HG03442 (cell line): ENCODE measurements at regions not wholly inside any gene's neighbourhood (a gene's known extent, or its start where the extent isn't known, plus 50 kb on each side); places are given as distances from the start of the nearest gene placed in this dataset.
"Not testable (repeated sequence)": the region's sequence is repeated elsewhere in the genome, so short reads cannot be mapped to it uniquely, and the experiment has no call there.

Experiments used
- ATAC-seq: cut with Tn5 transposase; IDR thresholded peaks from one replicate; pipeline ENCODE4 v1.9.1; 2021; ENCODE audit warnings: mild to moderate bottlenecking, moderate library complexity; ENCODE audit not compliant: unreplicated experiment

- no peak for ATAC-seq
Observed at GRCh38 chr6:119686240-119686639, 336.7 kb upstream of the MAN1A1 start.

GRCh38 chr6:119683671-119684070, 334.1 kb upstream of the MAN1A1 start:
- ATAC-seq, result no peak

- ATAC-seq, result no peak
Observed at GRCh38 chr6:119683031-119683430, 333.5 kb upstream of the MAN1A1 start.

GRCh38 chr6:119678961-119679360, 329.4 kb upstream of the MAN1A1 start:
- no peak for ATAC-seq

GRCh38 chr6:119677384-119677783, 327.8 kb upstream of the MAN1A1 start:
- no peak for ATAC-seq

- no peak for ATAC-seq
Observed at GRCh38 chr6:119676961-119677360, 327.4 kb upstream of the MAN1A1 start.

- no peak for ATAC-seq
Observed at GRCh38 chr6:119676230-119676629, 326.7 kb upstream of the MAN1A1 start.

- no peak for ATAC-seq
Observed at GRCh38 chr6:119673741-119674140, 324.2 kb upstream of the MAN1A1 start.

GRCh38 chr6:119672725-119673124, 323.2 kb upstream of the MAN1A1 start:
- ATAC-seq, result no peak

GRCh38 chr6:119671105-119671504, 321.5 kb upstream of the MAN1A1 start:
- ATAC-seq, result no peak

- no peak for ATAC-seq
Observed at GRCh38 chr6:119669221-119669620, 319.7 kb upstream of the MAN1A1 start.

GRCh38 chr6:119665432-119665831, 315.9 kb upstream of the MAN1A1 start:
- not testable (repeated sequence) for ATAC-seq

- no peak for ATAC-seq
Observed at GRCh38 chr6:119661628-119662027, 312.1 kb upstream of the MAN1A1 start.

GRCh38 chr6:119661078-119661477, 311.5 kb upstream of the MAN1A1 start:
- no peak for ATAC-seq

- ATAC-seq, result no peak
Observed at GRCh38 chr6:119658917-119659316, 309.4 kb upstream of the MAN1A1 start.

GRCh38 chr6:119655124-119655523, 305.6 kb upstream of the MAN1A1 start:
- no peak for ATAC-seq

- ATAC-seq, result no peak
Observed at GRCh38 chr6:119653329-119653728, 303.8 kb upstream of the MAN1A1 start.

GRCh38 chr6:119649531-119649930, 300.0 kb upstream of the MAN1A1 start:
- ATAC-seq, result no peak

- no peak for ATAC-seq
Observed at GRCh38 chr6:119647309-119647708, 297.7 kb upstream of the MAN1A1 start.

- ATAC-seq, result no peak
Observed at GRCh38 chr6:119643876-119644275, 294.3 kb upstream of the MAN1A1 start.

- ATAC-seq, result no peak
Observed at GRCh38 chr6:119637768-119638167, 288.2 kb upstream of the MAN1A1 start.

- ATAC-seq, result no peak
Observed at GRCh38 chr6:119636060-119636459, 286.5 kb upstream of the MAN1A1 start.

- ATAC-seq, result no peak
Observed at GRCh38 chr6:119633461-119633860, 283.9 kb upstream of the MAN1A1 start.
